GM10266 (cell line): ENCODE measurements at regions not wholly inside any gene's neighbourhood (a gene's known extent, or its start where the extent isn't known, plus 50 kb on each side); places are given as distances from the start of the nearest gene placed in this dataset.
"Not testable (repeated sequence)": the region's sequence is repeated elsewhere in the genome, so short reads cannot be mapped to it uniquely, and the experiment has no call there.

Source experiments
- DNase-seq: peaks from one replicate; pipeline ENCODE4 v3.0.0; 2012; ENCODE audit errors: extremely low spot score
- TF ChIP-seq, protein P1 (sequence below): IDR thresholded peaks from 2 replicates; pipeline ENCODE4 v1.5.1; 2012; ENCODE audit warnings: mild to moderate bottlenecking, low read depth; ENCODE audit not compliant: control insufficient read depth, insufficient read depth; ENCODE audit errors: missing control alignments

DNA sequence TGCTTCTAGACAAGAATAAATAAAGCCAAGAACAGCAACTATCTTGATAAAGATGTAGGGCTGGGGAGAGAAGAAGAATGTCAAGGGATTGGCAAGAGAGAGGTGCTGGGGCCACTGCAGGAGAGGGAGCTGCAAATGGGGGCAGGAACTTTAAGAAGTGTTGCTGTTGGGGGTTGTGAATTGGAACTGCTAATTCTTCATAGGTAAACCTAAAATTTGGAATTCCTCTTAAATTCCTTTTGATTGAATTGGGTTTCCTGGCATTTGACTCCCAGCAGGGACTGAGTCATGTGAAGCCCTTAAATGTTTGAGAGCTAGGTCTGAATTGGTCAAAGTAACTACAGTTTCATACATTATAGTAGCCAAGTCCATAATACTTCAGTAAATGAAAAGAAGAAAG, 305.6 kb upstream of the TMTC4 start:
- TF ChIP-seq, protein P1, sequence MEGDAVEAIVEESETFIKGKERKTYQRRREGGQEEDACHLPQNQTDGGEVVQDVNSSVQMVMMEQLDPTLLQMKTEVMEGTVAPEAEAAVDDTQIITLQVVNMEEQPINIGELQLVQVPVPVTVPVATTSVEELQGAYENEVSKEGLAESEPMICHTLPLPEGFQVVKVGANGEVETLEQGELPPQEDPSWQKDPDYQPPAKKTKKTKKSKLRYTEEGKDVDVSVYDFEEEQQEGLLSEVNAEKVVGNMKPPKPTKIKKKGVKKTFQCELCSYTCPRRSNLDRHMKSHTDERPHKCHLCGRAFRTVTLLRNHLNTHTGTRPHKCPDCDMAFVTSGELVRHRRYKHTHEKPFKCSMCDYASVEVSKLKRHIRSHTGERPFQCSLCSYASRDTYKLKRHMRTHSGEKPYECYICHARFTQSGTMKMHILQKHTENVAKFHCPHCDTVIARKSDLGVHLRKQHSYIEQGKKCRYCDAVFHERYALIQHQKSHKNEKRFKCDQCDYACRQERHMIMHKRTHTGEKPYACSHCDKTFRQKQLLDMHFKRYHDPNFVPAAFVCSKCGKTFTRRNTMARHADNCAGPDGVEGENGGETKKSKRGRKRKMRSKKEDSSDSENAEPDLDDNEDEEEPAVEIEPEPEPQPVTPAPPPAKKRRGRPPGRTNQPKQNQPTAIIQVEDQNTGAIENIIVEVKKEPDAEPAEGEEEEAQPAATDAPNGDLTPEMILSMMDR, result no peak
- DNase-seq, result no peak

GRCh38 chr13:100977841-100978240, 303.2 kb upstream of the TMTC4 start:
- no peak for DNase-seq
- TF ChIP-seq, protein P1, result no peak

GRCh38 chr13:100976993-100977392, 302.4 kb upstream of the TMTC4 start:
- no peak for DNase-seq
- TF ChIP-seq, protein P1, result no peak

- not testable (repeated sequence) for DNase-seq
Measured at GRCh38 chr13:100975666-100976065, 301.1 kb upstream of the TMTC4 start.

- DNase-seq, result no peak
- TF ChIP-seq, protein P1, result no peak
Measured at GRCh38 chr13:100962585-100962984, 288.0 kb upstream of the TMTC4 start.

DNA sequence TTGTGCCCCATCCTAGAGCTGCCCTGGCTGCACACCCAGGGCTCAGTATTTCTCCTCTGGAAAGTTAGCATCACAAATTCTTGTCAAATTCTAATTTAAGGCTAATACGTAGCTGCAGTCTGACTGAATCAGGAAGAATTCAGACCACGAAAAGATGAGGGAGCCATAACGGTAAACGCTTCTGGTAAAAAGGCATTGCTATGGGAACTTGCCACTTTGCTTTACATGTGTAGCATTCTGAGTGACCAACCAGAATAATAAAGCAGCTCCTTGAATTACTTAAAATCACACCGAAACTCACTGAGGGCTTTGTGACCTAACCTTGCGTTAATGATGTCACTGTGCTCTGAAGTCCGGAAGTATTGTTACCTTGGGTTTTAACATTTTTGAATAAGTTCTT, 286.6 kb upstream of the TMTC4 start:
- no peak for DNase-seq
- TF ChIP-seq, protein P1, result no peak

- DNase-seq, result no peak
- TF ChIP-seq, protein P1, result no peak
Measured at GRCh38 chr13:100958831-100959230, 284.2 kb upstream of the TMTC4 start.

GRCh38 chr13:100957741-100958140, 283.1 kb upstream of the TMTC4 start:
- DNase-seq, result no peak
- TF ChIP-seq, protein P1, result no peak
